HCT116 (cell line): ENCODE measurements at regions not wholly inside any gene's neighbourhood (a gene's known extent, or its start where the extent isn't known, plus 50 kb on each side); places are given as distances from the start of the nearest gene placed in this dataset.

Source experiments
- EZH2 ChIP-seq: fragments of 200-600 bp; sonication (generic); IDR thresholded peaks from 2 replicates; pipeline ENCODE4 v1.6.1; 2017; ENCODE audit warnings: antibody characterized with exemption, mixed run types
- EZH2phosphoT487 ChIP-seq: fragments of 200-600 bp; IDR thresholded peaks from 2 replicates; pipeline ENCODE4 v1.6.1; 2018; ENCODE audit warnings: antibody characterized with exemption, borderline replicate concordance
- POLR2A ChIP-seq: IDR thresholded peaks from 2 replicates; pipeline ENCODE4 v1.7.0; 2011; ENCODE audit warnings: borderline replicate concordance; ENCODE audit not compliant: insufficient read depth, insufficient read length; ENCODE audit errors: extremely low read depth
- TF ChIP-seq, protein P1 (sequence below): IDR thresholded peaks from 2 replicates; pipeline ENCODE4 v1.6.1; 2012; ENCODE audit warnings: low read depth
- TF ChIP-seq, protein P2 (sequence below), 3 experiments: fragments of 200-600 bp in 1 of 3; sonication (generic) in 1 of 3; IDR thresholded peaks in 2 of 3; conservative IDR thresholded peaks in 1 of 3; 2 replicates each; pipeline ENCODE4 v1.5.1; 2012 to 2017; ENCODE audit warnings: low read depth in 2 of 3, low read length in 2 of 3, antibody characterized with exemption in 1 of 3, borderline replicate concordance in 1 of 3, control low read depth in 1 of 3, mild to moderate bottlenecking in 1 of 3, mixed read lengths in 1 of 3, mixed run types in 1 of 3, moderate library complexity in 1 of 3; ENCODE audit not compliant: insufficient read depth in 1 of 3
- TF ChIP-seq, protein P3 (sequence below): IDR thresholded peaks from 2 replicates; pipeline ENCODE4 v1.6.1; 2012

DNA sequence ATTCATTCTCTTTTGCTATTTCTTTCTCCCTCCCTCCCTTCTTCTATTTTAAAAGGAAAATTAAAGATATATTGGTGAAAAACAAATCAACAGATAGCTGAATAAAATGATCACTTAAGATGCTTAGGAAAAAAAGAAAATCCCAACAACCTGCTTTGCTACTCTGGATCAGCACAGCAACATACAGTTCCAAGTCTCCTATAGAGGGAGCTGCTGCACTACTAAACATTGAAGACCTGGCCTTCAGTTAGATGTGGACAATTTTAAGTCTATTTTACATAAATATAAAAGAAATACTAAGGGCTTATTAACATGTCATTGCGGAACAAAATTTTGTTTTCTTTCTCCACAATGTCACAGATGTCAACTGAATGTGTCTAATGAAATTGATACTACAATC, 226.4 kb downstream of the MAGEB5 start:
- TF ChIP-seq, protein P1, sequence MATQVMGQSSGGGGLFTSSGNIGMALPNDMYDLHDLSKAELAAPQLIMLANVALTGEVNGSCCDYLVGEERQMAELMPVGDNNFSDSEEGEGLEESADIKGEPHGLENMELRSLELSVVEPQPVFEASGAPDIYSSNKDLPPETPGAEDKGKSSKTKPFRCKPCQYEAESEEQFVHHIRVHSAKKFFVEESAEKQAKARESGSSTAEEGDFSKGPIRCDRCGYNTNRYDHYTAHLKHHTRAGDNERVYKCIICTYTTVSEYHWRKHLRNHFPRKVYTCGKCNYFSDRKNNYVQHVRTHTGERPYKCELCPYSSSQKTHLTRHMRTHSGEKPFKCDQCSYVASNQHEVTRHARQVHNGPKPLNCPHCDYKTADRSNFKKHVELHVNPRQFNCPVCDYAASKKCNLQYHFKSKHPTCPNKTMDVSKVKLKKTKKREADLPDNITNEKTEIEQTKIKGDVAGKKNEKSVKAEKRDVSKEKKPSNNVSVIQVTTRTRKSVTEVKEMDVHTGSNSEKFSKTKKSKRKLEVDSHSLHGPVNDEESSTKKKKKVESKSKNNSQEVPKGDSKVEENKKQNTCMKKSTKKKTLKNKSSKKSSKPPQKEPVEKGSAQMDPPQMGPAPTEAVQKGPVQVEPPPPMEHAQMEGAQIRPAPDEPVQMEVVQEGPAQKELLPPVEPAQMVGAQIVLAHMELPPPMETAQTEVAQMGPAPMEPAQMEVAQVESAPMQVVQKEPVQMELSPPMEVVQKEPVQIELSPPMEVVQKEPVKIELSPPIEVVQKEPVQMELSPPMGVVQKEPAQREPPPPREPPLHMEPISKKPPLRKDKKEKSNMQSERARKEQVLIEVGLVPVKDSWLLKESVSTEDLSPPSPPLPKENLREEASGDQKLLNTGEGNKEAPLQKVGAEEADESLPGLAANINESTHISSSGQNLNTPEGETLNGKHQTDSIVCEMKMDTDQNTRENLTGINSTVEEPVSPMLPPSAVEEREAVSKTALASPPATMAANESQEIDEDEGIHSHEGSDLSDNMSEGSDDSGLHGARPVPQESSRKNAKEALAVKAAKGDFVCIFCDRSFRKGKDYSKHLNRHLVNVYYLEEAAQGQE = no peak
- TF ChIP-seq, protein P2, sequence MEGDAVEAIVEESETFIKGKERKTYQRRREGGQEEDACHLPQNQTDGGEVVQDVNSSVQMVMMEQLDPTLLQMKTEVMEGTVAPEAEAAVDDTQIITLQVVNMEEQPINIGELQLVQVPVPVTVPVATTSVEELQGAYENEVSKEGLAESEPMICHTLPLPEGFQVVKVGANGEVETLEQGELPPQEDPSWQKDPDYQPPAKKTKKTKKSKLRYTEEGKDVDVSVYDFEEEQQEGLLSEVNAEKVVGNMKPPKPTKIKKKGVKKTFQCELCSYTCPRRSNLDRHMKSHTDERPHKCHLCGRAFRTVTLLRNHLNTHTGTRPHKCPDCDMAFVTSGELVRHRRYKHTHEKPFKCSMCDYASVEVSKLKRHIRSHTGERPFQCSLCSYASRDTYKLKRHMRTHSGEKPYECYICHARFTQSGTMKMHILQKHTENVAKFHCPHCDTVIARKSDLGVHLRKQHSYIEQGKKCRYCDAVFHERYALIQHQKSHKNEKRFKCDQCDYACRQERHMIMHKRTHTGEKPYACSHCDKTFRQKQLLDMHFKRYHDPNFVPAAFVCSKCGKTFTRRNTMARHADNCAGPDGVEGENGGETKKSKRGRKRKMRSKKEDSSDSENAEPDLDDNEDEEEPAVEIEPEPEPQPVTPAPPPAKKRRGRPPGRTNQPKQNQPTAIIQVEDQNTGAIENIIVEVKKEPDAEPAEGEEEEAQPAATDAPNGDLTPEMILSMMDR (IDR thresholded peaks at IDR 0.05 in 2 of 3, conservative IDR thresholded peaks at IDR 0.05 in 1 of 3; ENCODE audit: borderline replicate concordance in 1 of 3, insufficient read depth in 1 of 3, low read depth in 2 of 3, low read length in 2 of 3) = peak in 2 of 3 experiments; percentile 44 to 46; a peak in 3 of 6 replicates
- TF ChIP-seq EZH2phosphoT487 = no peak
- no peak for TF ChIP-seq POLR2A
- TF ChIP-seq, protein P3, sequence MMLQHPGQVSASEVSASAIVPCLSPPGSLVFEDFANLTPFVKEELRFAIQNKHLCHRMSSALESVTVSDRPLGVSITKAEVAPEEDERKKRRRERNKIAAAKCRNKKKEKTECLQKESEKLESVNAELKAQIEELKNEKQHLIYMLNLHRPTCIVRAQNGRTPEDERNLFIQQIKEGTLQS = no peak
- TF ChIP-seq EZH2 = no peak
